ENCODE measurements at regions not wholly inside any gene's neighbourhood (a gene's known extent, or its start where the extent isn't known, plus 50 kb on each side); places are given as distances from the start of the nearest gene placed in this dataset.
A peak's percentile ranks its signal among the peaks of the same experiment; 100 is the strongest.

DNA sequence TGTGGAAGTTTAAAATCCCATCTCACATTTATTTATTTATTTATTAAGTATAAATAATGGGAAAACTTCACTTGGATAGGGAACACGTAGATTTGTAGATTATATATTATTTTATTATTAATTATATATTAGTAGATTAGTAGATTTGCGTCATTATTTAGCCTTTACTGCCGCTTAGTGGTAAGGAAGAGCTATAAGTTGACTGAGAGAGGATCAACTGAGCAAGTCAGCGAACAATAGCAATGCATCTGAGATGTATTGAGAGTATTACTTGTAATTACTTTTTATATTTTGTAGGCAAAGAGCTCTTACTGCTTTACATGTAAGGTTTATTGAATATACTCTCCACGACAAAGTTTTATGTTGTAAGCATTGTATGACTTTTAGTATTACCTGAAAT is 244.5 kb upstream of the ANKRD30A start:
- Histone ChIP-seq H4K8ac (ENCODE audit: low read depth in 2 of 2, low read length in 2 of 2) (no peak overlapping the region), H4K91ac (ENCODE audit: insufficient read depth, low read depth, low read length) (no peak overlapping the region), H2AK9ac (replicated peaks; ENCODE audit: low read depth, low read length, poor library complexity) (no peak overlapping the region), H2AK5ac (ENCODE audit: low read depth, low read length) (no peak overlapping the region), H3K4me3 (ENCODE audit: insufficient read depth, low read depth, low read length) (no peak overlapping the region), H3K79me1 (ENCODE audit: low read depth in 1 of 2, low read length in 2 of 2) (no peaks in the 10 kb centered on the region), H4K20me1 (ENCODE audit: insufficient read depth, low read length) (no peaks in the 10 kb centered on the region), H3K27me3 (ENCODE audit: control insufficient read depth, insufficient read depth, low read length) (peaks cover 2% of the 10 kb centered on the region), H3K9me3 (ENCODE audit: control insufficient read depth, insufficient read depth, low read length) (no peaks in the 10 kb centered on the region), H3K9me1 (ENCODE audit: insufficient read depth, low read length) (no peaks in the 10 kb centered on the region), H2BK15ac (ENCODE audit: low read depth, low read length) (no peak overlapping the region), H3K56ac (ENCODE audit: extremely low read depth, insufficient read depth, low read length) (no peak overlapping the region), H3K9ac (ENCODE audit: low read depth, low read length) (no peak overlapping the region), H4K5ac (ENCODE audit: low read depth, low read length) (no peak overlapping the region), H3K4me2 (ENCODE audit: low read depth, low read length) (no peak overlapping the region), H3K4me1 (ENCODE audit: control insufficient read depth, insufficient read depth, low read length) (no peaks in the 10 kb centered on the region), H3K36me3 (ENCODE audit: control insufficient read depth, insufficient read depth, low read length) (no peaks in the 10 kb centered on the region), H3K23ac (ENCODE audit: low read depth, low read length) (no peak overlapping the region), H3K14ac (replicated peaks; ENCODE audit: low read depth, low read length) (no peak overlapping the region), H2BK20ac (ENCODE audit: low read depth, low read length) (no peak overlapping the region), H3K18ac (ENCODE audit: low read depth, low read length) (no peak overlapping the region), H2AFZ (replicated peaks; ENCODE audit: low read length, poor library complexity) (no peak overlapping the region), H2BK5ac (ENCODE audit: low read depth, low read length, poor library complexity, severe bottlenecking) (no peak overlapping the region), H3K4ac (ENCODE audit: low read depth, low read length) (no peak overlapping the region), H3K27ac (ENCODE audit: insufficient read depth, low read length) (no peak overlapping the region), H2BK120ac (ENCODE audit: low read depth, low read length) (no peak overlapping the region)
- WGBS, 2 experiments (ENCODE audit: extremely low coverage in 2 of 2, insufficient read length in 1 of 2): no CpG with 5 or more reads among the region's 5 CpGs
- intact Hi-C loops (cut with micrococcal nuclease): loop anchor here (2.0 to 10.0 kb wide), 2 partner anchors 1246 to 1756 kb away; partner anchors contain the start of gene CREM
- BruUV-seq (replicated peaks): no TSS peak
- dilution Hi-C loops (cut with HindIII; ENCODE audit: low sequenced_read_pairs, unreplicated experiment): no loop called here
- in situ Hi-C loops (cut with MboI; ENCODE audit: low sequenced_read_pairs): loop anchor here (5.0 to 25.0 kb wide), 3 partner anchors 1249 to 1769 kb away; no protein-coding TSS in a partner anchor
- POLR2A ChIA-PET (ENCODE audit: unreplicated experiment): no interaction called here
- DNase-seq (peak; percentile 56), ATAC-seq (ENCODE audit: low read depth) (peak; percentile 90)
- TF ChIP-seq RAD21 (IDR thresholded peaks at IDR 0.05; ENCODE audit: low read length) (peak; percentile 64), SMC3 (IDR thresholded peaks at IDR 0.05; ENCODE audit: low read depth, low read length) (peak; percentile 47), NFE2L2 (IDR thresholded peaks at IDR 0.05; ENCODE audit: low read depth, low read length) (no peak), FOS (IDR thresholded peaks at IDR 0.05; ENCODE audit: low read depth, low read length) (no peak)
- TF ChIP-seq, protein P1, sequence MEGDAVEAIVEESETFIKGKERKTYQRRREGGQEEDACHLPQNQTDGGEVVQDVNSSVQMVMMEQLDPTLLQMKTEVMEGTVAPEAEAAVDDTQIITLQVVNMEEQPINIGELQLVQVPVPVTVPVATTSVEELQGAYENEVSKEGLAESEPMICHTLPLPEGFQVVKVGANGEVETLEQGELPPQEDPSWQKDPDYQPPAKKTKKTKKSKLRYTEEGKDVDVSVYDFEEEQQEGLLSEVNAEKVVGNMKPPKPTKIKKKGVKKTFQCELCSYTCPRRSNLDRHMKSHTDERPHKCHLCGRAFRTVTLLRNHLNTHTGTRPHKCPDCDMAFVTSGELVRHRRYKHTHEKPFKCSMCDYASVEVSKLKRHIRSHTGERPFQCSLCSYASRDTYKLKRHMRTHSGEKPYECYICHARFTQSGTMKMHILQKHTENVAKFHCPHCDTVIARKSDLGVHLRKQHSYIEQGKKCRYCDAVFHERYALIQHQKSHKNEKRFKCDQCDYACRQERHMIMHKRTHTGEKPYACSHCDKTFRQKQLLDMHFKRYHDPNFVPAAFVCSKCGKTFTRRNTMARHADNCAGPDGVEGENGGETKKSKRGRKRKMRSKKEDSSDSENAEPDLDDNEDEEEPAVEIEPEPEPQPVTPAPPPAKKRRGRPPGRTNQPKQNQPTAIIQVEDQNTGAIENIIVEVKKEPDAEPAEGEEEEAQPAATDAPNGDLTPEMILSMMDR (conservative IDR thresholded peaks at IDR 0.05; ENCODE audit: low read depth, low read length): peak; percentile 61
- CTCF ChIA-PET: interaction anchor here (0.7 to 1.2 kb wide), 11 partner anchors 11 to 1292 kb away, joined by 3 to 5 read pairs (median 4); no protein-coding TSS in a partner anchor

Data from IMR-90 (cell line).